ENCODE measurements at regions not wholly inside any gene's neighbourhood (a gene's known extent, or its start where the extent isn't known, plus 50 kb on each side); places are given as distances from the start of the nearest gene placed in this dataset.
A peak's percentile ranks its signal among the peaks of the same experiment; 100 is the strongest.

GRCh38 chr6:43980004-43980795 lies 147.1 kb downstream of the MRPL14 start:
- DNase-seq, result peak; percentile 32

GRCh38 chr6:43979525-43979924 lies 147.7 kb downstream of the MRPL14 start:
- DNase-seq, result no peak

GRCh38 chr6:43978473-43979346 lies 148.5 kb downstream of the MRPL14 start:
- peak; percentile 28 for DNase-seq

- DNase-seq, result peak; percentile 37
Measured at GRCh38 chr6:43977404-43978111, 149.7 kb downstream of the MRPL14 start.

- DNase-seq, result no peak
Measured at GRCh38 chr6:43976706-43977403, 150.4 kb downstream of the MRPL14 start.

GRCh38 chr6:43974643-43975230 lies 152.5 kb downstream of the MRPL14 start:
- no peak for DNase-seq

- peak; percentile 31 for DNase-seq
Measured at GRCh38 chr6:43973357-43973756, 153.9 kb downstream of the MRPL14 start.

- peak; percentile 94 for DNase-seq
Measured at GRCh38 chr6:43972913-43973300, 154.3 kb downstream of the MRPL14 start.

- peak; percentile 55 for DNase-seq
Measured at GRCh38 chr6:43972179-43972912, 154.9 kb downstream of the MRPL14 start.

GRCh38 chr6:43971776-43972126 lies 155.5 kb downstream of the MRPL14 start:
- peak; percentile 15 for DNase-seq

GRCh38 chr6:43970913-43971775 lies 156.1 kb downstream of the MRPL14 start:
- DNase-seq, result peak; percentile 36

- DNase-seq, result peak; percentile 18
Measured at GRCh38 chr6:43970068-43970912, 157.0 kb downstream of the MRPL14 start.

- DNase-seq, result peak; percentile 12
Measured at GRCh38 chr6:43969158-43969981, 157.9 kb downstream of the MRPL14 start.

GRCh38 chr6:43968110-43968965 lies 158.9 kb downstream of the MRPL14 start:
- peak; percentile 9 for DNase-seq

GRCh38 chr6:43967719-43968091 lies 159.5 kb downstream of the MRPL14 start:
- no peak for DNase-seq

- DNase-seq, result peak; percentile 3
Measured at GRCh38 chr6:43966853-43967718, 160.2 kb downstream of the MRPL14 start.

- DNase-seq, result no peak
Measured at GRCh38 chr6:43966374-43966658, 160.9 kb downstream of the MRPL14 start.
